ENCODE measurements at regions not wholly inside any gene's neighbourhood (a gene's known extent, or its start where the extent isn't known, plus 50 kb on each side); places are given as distances from the start of the nearest gene placed in this dataset.
"Not testable (repeated sequence)": the region's sequence is repeated elsewhere in the genome, so short reads cannot be mapped to it uniquely, and the experiment has no call there.

GRCh38 chr10:109046427-109046826 lies 876.9 kb downstream of the XPNPEP1 start:
- H3K4me3 Mint-ChIP-seq; H3K9me3 ChIP-seq (ENCODE audit: control insufficient read depth in 1 of 2, low read length in 2 of 2); H3K27ac Mint-ChIP-seq; CTCF ChIA-PET (ENCODE audit: partially characterized antibody); H3K27me3 ChIP-seq (ENCODE audit: insufficient read depth, low read length); H3K4me1 ChIP-seq (ENCODE audit: insufficient read depth, low read length); POLR2A ChIA-PET (ENCODE audit: partially characterized antibody); H3K36me3 Mint-ChIP-seq; H3K36me3 ChIP-seq (ENCODE audit: insufficient read depth, low read length); H3K27ac ChIP-seq (ENCODE audit: low read depth, low read length); H3K4me1 Mint-ChIP-seq; DNase-seq; H3K27me3 Mint-ChIP-seq; H3K4me3 ChIP-seq (ENCODE audit: low read length in 2 of 2); intact Hi-C loops (cut with micrococcal nuclease): not testable (repeated sequence)
- peaks cover 2 to 20% (median 7%) of the 10 kb centered on the region in 8 donors for H3K9me3 Mint-ChIP-seq

GRCh38 chr10:109040622-109041021 lies 882.7 kb downstream of the XPNPEP1 start:
- no peaks in the 10 kb centered on the region for H3K4me1 Mint-ChIP-seq
- Histone ChIP-seq H3K4me3 (ENCODE audit: low read length in 2 of 2) (no peak overlapping the region), H3K27ac (ENCODE audit: low read depth, low read length) (no peak overlapping the region), H3K4me1 (ENCODE audit: insufficient read depth, low read length) (no peaks in the 10 kb centered on the region), H3K36me3 (ENCODE audit: insufficient read depth, low read length) (no peaks in the 10 kb centered on the region), H3K27me3 (ENCODE audit: insufficient read depth, low read length) (no peaks in the 10 kb centered on the region), H3K9me3 (ENCODE audit: control insufficient read depth in 1 of 2, low read length in 2 of 2) (no peaks in the 10 kb centered on the region)
- peaks cover 0 to 10% (median 5%) of the 10 kb centered on the region in 8 donors for H3K9me3 Mint-ChIP-seq
- intact Hi-C loops (cut with micrococcal nuclease): no loop called here
- H3K4me3 Mint-ChIP-seq: no peak overlapping the region
- ChIA-PET POLR2A (ENCODE audit: partially characterized antibody) (no interaction called here), CTCF (ENCODE audit: partially characterized antibody) (no interaction called here)
- H3K27ac Mint-ChIP-seq: no peak overlapping the region
- no peaks in the 10 kb centered on the region for H3K27me3 Mint-ChIP-seq
- H3K36me3 Mint-ChIP-seq: no peaks in the 10 kb centered on the region
- no peak for DNase-seq

- Histone ChIP-seq H3K9me3 (ENCODE audit: control insufficient read depth in 1 of 2, low read length in 2 of 2) (no peaks in the 10 kb centered on the region), H3K27me3 (ENCODE audit: insufficient read depth, low read length) (no peaks in the 10 kb centered on the region), H3K36me3 (ENCODE audit: insufficient read depth, low read length) (no peaks in the 10 kb centered on the region), H3K27ac (ENCODE audit: low read depth, low read length) (no peak overlapping the region), H3K4me1 (ENCODE audit: insufficient read depth, low read length) (no peaks in the 10 kb centered on the region), H3K4me3 (ENCODE audit: low read length in 2 of 2) (no peak overlapping the region)
- Mint-ChIP-seq H3K36me3 (no peaks in the 10 kb centered on the region), H3K9me3 (peaks cover 0 to 16% (median 3%) of the 10 kb centered on the region in 8 donors), H3K27ac (no peak overlapping the region), H3K27me3 (no peaks in the 10 kb centered on the region), H3K4me3 (no peak overlapping the region), H3K4me1 (no peaks in the 10 kb centered on the region)
- no peak for DNase-seq
- ChIA-PET CTCF (ENCODE audit: partially characterized antibody) (no interaction called here), POLR2A (ENCODE audit: partially characterized antibody) (no interaction called here)
- intact Hi-C loops (cut with micrococcal nuclease): no loop called here
Measured at GRCh38 chr10:109037978-109038377, 885.3 kb downstream of the XPNPEP1 start.

- Histone ChIP-seq H3K9me3 (ENCODE audit: control insufficient read depth in 1 of 2, low read length in 2 of 2) (no peaks in the 10 kb centered on the region), H3K27ac (ENCODE audit: low read depth, low read length) (no peak overlapping the region), H3K27me3 (ENCODE audit: insufficient read depth, low read length) (no peaks in the 10 kb centered on the region), H3K4me3 (ENCODE audit: low read length in 2 of 2) (no peak overlapping the region), H3K36me3 (ENCODE audit: insufficient read depth, low read length) (no peaks in the 10 kb centered on the region), H3K4me1 (ENCODE audit: insufficient read depth, low read length) (no peaks in the 10 kb centered on the region)
- H3K27ac Mint-ChIP-seq: no peak overlapping the region
- no peak for DNase-seq
- H3K36me3 Mint-ChIP-seq: no peaks in the 10 kb centered on the region
- H3K27me3 Mint-ChIP-seq: no peaks in the 10 kb centered on the region
- ChIA-PET CTCF (ENCODE audit: partially characterized antibody) (no interaction called here), POLR2A (ENCODE audit: partially characterized antibody) (no interaction called here)
- intact Hi-C loops (cut with micrococcal nuclease): no loop called here
- no peaks in the 10 kb centered on the region for H3K4me1 Mint-ChIP-seq
- peaks cover 0 to 11% (median 3%) of the 10 kb centered on the region in 8 donors for H3K9me3 Mint-ChIP-seq
- no peak overlapping the region for H3K4me3 Mint-ChIP-seq
Measured at GRCh38 chr10:109030581-109031210, 892.6 kb downstream of the XPNPEP1 start.

- no peaks in the 10 kb centered on the region for H3K36me3 ChIP-seq (ENCODE audit: insufficient read depth, low read length)
- no peak overlapping the region for H3K27ac ChIP-seq (ENCODE audit: low read depth, low read length)
- H3K4me1 Mint-ChIP-seq: no peaks in the 10 kb centered on the region
- H3K9me3 ChIP-seq (ENCODE audit: control insufficient read depth in 1 of 2, low read length in 2 of 2): no peaks in the 10 kb centered on the region
- no peaks in the 10 kb centered on the region for H3K27me3 Mint-ChIP-seq
- no peak for DNase-seq
- ChIA-PET POLR2A (ENCODE audit: partially characterized antibody) (no interaction called here), CTCF (ENCODE audit: partially characterized antibody) (no interaction called here)
- H3K27me3 ChIP-seq (ENCODE audit: insufficient read depth, low read length): no peaks in the 10 kb centered on the region
- H3K27ac Mint-ChIP-seq: no peak overlapping the region
- H3K4me3 Mint-ChIP-seq: no peak overlapping the region
- H3K4me3 ChIP-seq (ENCODE audit: low read length in 2 of 2): no peak overlapping the region
- H3K9me3 Mint-ChIP-seq: peaks cover 0 to 11% (median 4%) of the 10 kb centered on the region in 8 donors
- no peaks in the 10 kb centered on the region for H3K36me3 Mint-ChIP-seq
- intact Hi-C loops (cut with micrococcal nuclease): no loop called here
- H3K4me1 ChIP-seq (ENCODE audit: insufficient read depth, low read length): no peaks in the 10 kb centered on the region
Measured at GRCh38 chr10:109029870-109030269, 893.4 kb downstream of the XPNPEP1 start.

- Histone ChIP-seq H3K4me3 (ENCODE audit: low read length in 2 of 2) (no peak overlapping the region), H3K27me3 (ENCODE audit: insufficient read depth, low read length) (no peaks in the 10 kb centered on the region), H3K27ac (ENCODE audit: low read depth, low read length) (no peak overlapping the region), H3K36me3 (ENCODE audit: insufficient read depth, low read length) (no peaks in the 10 kb centered on the region), H3K4me1 (ENCODE audit: insufficient read depth, low read length) (no peaks in the 10 kb centered on the region), H3K9me3 (ENCODE audit: control insufficient read depth in 1 of 2, low read length in 2 of 2) (no peaks in the 10 kb centered on the region)
- ChIA-PET CTCF (ENCODE audit: partially characterized antibody) (no interaction called here), POLR2A (ENCODE audit: partially characterized antibody) (no interaction called here)
- H3K9me3 Mint-ChIP-seq: peaks cover 0 to 7% (median 3%) of the 10 kb centered on the region in 8 donors
- H3K36me3 Mint-ChIP-seq: no peaks in the 10 kb centered on the region
- intact Hi-C loops (cut with micrococcal nuclease): no loop called here
- H3K4me3 Mint-ChIP-seq: no peak overlapping the region
- no peak overlapping the region for H3K27ac Mint-ChIP-seq
- H3K27me3 Mint-ChIP-seq: no peaks in the 10 kb centered on the region
- no peaks in the 10 kb centered on the region for H3K4me1 Mint-ChIP-seq
- DNase-seq: no peak
Measured at GRCh38 chr10:109027534-109028185, 895.7 kb downstream of the XPNPEP1 start.

GRCh38 chr10:109025172-109025571 lies 898.1 kb downstream of the XPNPEP1 start:
- H3K4me3 Mint-ChIP-seq: no peak overlapping the region
- H3K9me3 Mint-ChIP-seq: peaks cover 0 to 5% (median under 1%) of the 10 kb centered on the region in 8 donors
- H3K4me1 Mint-ChIP-seq: no peaks in the 10 kb centered on the region
- H3K36me3 Mint-ChIP-seq: no peaks in the 10 kb centered on the region
- CTCF ChIA-PET (ENCODE audit: partially characterized antibody): no interaction called here
- Histone ChIP-seq H3K4me1 (ENCODE audit: insufficient read depth, low read length) (no peaks in the 10 kb centered on the region), H3K27me3 (ENCODE audit: insufficient read depth, low read length) (no peaks in the 10 kb centered on the region), H3K4me3 (ENCODE audit: low read length in 2 of 2) (no peak overlapping the region), H3K27ac (ENCODE audit: low read depth, low read length) (no peak overlapping the region), H3K36me3 (ENCODE audit: insufficient read depth, low read length) (no peaks in the 10 kb centered on the region), H3K9me3 (ENCODE audit: control insufficient read depth in 1 of 2, low read length in 2 of 2) (no peaks in the 10 kb centered on the region)
- no peak overlapping the region for H3K27ac Mint-ChIP-seq
- intact Hi-C loops (cut with micrococcal nuclease): no loop called here
- H3K27me3 Mint-ChIP-seq: no peaks in the 10 kb centered on the region
- DNase-seq: no peak
- POLR2A ChIA-PET (ENCODE audit: partially characterized antibody): no interaction called here
